GM19372 (cell line): ENCODE measurements at regions not wholly inside any gene's neighbourhood (a gene's known extent, or its start where the extent isn't known, plus 50 kb on each side); places are given as distances from the start of the nearest gene placed in this dataset.
A peak's percentile ranks its signal among the peaks of the same experiment; 100 is the strongest.

Source experiments
- ATAC-seq: cut with Tn5 transposase; IDR thresholded peaks from one replicate; pipeline ENCODE4 v1.9.1; 2021; ENCODE audit warnings: mild to moderate bottlenecking, low read depth, moderate library complexity; ENCODE audit not compliant: unreplicated experiment

DNA sequence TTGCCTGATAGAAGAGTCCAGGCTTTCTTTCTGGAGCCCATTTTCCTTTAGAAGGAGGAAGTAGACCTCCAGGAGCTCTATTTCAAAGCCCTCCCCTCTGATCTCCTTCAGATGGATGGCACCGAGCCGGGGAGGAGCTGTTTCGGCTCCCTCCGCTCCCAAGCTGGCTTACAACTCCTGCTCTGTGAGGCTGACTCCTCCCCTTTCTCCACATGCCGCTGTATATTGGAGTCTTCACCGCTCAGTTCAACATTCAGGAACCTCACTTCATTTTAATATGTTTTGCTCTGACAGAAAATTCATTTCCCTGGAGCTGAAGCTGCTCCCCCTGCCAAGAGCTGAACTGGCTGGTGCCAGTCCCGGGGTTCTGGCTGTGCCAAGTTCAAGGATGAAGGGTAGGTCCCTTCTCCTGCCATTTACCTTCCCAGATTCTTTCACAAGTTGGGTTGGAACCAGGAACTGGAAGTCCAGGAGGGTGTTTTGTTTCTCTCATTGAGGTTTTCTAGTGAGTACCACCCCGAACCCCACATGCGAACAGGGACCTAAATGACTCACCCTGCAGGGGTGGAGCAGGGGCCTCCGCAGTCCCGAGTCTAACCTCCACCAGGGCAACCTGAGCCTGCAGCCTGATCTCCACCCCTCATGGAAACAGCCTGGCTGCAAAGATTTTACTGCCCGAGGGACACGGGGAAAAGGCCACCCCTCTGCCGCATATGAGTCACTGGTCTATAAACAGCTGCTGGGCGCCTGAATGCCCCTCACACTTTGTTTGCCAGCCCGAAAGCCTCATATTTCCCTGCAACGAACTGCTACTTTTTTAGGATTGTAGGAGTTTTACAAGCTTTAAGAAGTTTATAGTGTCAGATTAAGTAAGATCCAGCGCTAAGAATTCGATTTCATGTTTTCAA is 68.6 kb upstream of the FOXA2 start:
- no peak for ATAC-seq

DNA sequence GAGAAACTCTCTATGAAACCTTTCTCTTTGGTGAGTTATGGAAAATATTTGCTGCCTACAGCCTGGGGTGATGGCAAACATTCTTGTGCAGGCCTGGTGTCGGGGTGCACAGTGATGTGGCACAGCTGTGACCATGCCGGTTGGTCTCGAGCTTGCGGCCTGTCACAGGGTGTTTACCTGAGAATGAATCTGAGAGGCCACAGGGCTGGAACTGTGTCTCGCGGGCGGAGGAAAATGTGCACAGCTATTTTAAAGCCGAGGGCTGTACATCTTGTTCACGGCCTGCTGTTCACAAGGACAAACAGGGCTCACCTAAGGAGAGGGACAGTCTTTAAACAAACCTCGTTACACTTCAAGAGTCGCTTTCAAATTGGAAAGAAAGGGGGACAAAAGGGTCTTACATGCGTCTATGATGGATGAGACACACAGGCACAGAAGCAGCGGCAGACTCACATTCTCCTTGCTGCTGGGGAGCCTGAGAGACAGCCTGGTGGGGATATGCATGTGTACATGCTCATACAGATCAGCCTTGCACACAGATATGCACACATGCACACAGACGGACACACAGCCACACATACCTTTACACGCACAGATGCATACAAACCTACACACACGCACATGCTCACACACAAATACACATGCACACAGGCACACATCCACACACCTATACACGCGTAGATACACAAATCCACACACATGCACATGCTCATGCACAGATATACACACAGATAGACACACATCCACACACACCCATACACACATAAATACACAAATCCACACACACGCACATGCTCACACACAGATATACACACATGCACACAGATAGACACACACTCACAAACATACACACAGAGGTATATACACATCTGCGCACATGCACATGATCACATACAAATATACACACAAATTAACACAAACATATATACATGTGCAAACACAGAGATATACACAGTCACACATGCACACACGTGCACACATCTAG is 69.6 kb upstream of the FOXA2 start:
- no peak for ATAC-seq

DNA sequence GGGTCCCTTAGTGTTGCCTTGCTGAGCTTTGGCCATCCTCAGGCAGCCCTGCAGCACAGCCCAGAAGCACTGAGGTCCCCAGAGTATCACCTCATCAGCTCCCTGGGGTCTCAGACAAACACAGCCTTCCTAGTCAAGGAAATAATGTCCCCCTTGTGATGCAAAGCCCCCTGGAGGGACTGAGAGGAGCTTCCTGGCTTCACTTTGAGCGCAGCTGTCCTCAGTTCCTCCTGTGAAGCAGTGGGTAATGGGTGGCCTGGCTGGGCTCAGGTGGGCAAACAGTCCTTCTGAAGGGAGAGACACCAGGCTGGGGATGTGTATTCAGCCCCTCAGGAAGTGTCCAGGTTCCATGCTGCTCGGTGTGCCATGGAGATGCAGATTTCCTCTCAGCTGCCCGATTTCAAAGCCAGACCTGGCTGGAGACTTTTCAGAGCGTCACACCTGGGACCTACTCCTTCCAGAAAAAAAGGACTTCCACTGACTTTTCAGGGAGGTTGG is 79.2 kb upstream of the FOXA2 start:
- no peak for ATAC-seq

DNA sequence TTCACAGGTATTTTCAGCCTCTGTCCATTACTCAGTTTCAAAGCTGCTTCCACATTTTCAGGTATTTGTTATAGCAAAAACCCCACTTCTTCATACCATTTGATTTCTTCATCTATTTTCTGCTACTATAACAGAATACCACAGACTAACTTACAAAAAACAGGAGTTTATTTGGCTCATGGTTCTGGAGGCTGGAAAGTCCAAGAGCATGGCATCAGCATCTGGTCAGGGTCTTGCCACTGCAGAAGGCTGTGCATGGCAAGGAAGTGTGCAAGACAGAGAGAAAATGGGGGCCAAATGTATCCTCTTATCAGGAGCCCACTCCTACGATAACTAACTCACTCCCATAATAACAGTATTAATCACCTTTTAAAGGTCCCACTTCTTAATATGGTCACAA is 82.8 kb upstream of the FOXA2 start:
- ATAC-seq, result no peak

DNA sequence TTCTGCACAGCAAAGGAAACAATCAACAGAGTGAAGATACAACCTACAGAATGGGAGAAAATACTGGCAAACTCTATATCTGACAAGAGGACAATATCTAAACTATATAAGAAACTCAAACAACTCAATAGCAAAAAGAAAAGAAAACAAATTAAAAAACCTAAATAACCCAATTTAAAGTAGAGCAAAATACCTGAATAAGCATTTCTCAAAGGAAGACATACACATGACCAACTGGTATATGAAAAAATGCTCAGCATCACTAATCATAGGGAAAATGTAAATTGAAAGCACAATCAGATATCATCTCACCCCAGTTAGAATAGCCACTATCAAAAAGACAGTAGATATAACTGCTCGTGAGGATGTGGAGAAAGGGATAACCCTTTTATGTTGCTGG is 87.8 kb upstream of the FOXA2 start:
- ATAC-seq, result no peak

DNA sequence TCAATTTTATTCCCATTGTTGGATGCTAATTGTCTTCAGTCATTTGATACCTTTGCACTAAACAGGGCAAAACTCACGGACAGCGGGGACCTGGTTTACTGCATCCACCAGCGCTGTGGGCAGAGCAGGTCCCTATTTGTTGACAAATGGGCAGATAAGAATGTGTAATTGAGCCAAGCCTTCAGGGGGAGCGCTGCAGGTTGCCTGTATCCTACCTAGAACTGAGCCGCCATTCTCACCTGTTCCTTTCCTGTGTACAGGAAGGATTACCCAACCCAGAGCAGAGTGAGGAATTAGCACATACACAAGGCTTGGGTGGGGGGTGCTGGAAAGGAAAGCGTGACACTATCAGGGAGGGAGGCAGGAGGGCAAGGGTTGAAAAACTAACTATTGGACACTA is 89.1 kb upstream of the FOXA2 start:
- ATAC-seq, result no peak

DNA sequence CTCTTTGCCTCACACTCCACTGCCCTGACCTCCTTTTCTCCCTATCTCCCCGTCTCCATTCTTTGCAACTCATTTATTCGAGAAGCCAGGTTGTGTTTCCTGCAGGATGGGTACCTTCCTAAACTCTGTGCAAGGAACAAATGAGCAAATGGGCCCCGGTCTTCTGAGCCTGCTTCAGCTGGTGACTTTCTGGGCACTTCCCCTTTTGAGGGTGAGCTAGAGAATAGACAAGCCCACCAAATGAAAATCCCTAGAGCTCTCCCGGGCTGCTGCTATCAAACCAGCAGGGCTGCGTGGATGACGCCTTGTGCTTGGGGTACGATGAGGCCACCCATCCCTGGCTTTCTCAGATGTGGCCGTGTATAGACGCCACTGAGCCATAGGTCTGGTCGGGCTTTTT is 91.0 kb upstream of the FOXA2 start:
- ATAC-seq, result no peak

DNA sequence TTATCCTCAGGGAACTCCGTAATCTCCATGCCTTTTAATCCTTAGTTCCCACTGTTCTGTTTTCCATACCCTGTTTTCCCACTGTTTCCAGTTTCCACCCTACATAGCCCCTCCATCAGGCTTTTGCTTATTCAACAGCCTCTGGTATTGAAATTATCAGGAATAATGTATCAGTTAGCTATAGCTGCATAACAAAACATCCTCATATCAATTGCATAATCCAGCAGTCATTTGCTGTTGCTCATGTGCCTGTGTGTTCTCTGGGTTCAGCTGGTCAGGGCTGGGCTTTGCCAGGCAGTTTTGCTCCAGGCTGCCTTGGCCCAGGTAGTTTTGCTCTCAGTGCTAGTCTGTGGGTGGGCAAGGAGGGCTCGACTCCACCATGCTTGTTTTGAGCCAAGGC is 94.3 kb upstream of the FOXA2 start:
- ATAC-seq, result no peak

DNA sequence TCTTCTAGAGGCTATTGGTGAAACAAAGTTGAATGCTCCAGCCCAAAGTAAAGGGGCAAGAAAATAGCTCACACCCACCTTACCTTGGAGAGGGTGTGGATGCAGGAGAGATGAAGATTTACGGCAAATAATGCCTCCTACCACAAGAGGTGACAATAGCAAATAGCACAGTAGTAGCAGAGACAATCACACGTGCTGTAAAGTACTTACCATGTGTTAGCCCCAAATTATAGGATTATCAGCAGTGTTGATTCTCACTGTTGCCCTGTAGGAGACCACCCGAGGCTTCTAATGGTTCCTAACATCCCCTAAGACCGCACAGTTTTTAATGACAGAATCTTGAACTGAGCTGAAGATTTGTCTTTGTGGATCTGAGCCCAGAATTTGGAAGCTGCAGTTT is 94.8 kb upstream of the FOXA2 start:
- ATAC-seq, result no peak

DNA sequence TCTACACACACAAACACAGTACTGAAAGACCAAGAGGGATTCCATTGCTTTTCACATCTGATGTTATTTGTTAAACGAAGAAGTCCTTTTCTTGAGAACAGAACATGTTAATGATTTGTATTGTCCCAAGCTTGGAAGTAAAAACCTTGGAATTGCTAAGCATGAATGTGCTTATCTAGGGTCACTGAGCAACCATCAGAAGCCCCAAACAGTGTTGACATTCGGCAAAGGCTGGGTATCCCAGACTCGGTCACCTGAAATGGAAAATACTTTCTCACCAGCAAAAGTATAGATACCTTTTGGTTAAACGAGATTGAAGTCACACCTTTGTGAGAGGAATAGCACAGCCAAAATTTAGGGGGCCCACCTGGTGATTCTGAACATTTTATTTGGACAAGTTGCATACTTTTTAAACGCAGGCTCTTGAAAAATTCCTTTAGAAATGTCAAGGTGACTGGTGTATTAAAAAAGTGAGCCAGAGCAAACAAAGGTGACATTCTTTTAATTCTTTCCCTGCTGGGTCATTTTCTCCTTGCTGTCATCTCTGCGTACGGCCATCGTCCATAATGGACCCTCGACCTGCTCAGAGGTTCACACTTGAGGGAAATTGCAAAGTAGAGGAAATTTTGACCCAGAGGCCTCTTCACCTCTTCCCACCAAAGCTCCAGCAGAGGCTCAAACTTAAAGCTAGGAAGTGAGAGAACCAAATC is 95.8 kb upstream of the FOXA2 start:
- ATAC-seq, result no peak

DNA sequence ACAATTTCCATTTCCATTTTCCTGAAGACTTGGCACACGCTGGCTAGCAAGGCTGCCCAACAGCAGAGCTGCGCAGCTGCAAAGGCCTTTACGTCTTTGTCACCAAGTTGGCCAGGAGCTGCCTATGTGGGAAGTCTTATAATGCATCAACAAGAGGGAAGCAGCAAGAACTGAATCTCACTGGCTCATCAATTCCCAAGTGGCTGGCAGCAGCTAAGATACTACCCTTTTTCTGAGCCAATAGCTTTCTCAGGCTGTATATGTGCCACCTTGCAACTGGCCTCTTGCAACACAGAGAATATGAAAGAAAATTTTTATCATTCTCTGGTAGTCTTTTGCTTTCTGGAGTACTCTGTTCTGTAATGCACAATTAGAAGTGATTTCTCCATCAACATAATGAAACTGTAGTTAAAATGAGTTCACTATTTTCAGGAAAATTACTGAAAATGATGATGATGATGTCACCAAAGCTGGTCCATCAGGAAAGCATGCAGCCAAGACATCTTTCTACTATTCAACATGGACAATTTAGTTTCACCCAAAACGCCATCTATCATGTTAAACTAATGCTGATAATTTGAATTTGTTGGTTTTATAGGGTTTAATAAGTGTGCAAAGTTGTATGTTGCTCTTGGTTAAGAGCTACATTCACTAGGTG is 97.3 kb upstream of the FOXA2 start:
- ATAC-seq, result no peak

DNA sequence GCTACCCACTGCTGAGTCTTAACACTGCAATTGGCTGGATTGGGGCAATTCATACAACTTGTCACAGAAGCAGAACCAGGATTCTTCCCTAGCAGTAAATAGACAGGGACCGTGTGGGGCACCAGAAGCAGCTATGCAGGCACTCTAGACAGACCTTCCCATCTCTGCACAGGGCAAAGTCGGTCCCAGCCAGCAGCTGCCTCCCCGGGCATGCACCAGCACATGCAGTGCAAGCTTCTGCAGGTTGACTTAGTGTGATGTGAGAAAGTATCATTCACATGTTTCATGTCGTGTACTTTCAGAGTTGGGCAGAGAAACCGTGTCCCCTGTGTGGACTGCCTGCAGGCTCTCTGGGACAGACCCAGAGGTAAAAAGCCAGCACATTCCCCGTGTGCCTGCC is 98.0 kb upstream of the FOXA2 start:
- no peak for ATAC-seq

DNA sequence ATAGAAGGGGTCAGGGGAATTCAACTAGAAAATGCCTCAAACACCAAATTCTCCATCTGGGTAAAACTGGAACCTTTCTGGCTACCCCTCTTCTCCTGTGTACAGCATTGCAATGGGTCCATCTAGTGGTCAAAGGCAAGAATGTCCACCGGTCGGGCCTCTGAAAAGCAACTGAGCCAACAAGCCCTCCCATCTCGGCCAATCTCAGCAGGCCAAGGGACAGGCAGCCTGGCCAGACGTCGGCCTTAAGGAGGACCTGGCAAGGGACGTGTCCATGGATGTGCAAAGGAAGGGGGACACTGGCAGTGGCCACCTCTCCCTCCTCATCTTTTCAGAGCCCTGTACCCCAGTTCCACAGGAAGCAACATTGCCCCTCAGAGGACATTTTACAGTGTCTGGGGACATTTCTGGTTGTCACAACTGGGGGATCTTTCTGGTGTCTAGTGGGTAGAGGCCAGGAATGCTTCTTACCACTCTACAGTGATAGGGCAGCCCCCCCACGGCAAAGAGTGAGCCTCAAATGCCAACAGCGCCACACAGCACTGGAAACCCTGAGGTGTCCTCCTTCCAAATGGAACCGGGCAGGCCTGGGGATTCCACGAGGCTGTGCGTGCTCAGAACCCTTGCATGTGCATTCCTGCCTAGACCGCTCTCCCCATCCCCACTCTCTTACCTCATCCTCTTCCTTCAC is 99.8 kb upstream of the FOXA2 start:
- ATAC-seq, result peak; percentile 84

DNA sequence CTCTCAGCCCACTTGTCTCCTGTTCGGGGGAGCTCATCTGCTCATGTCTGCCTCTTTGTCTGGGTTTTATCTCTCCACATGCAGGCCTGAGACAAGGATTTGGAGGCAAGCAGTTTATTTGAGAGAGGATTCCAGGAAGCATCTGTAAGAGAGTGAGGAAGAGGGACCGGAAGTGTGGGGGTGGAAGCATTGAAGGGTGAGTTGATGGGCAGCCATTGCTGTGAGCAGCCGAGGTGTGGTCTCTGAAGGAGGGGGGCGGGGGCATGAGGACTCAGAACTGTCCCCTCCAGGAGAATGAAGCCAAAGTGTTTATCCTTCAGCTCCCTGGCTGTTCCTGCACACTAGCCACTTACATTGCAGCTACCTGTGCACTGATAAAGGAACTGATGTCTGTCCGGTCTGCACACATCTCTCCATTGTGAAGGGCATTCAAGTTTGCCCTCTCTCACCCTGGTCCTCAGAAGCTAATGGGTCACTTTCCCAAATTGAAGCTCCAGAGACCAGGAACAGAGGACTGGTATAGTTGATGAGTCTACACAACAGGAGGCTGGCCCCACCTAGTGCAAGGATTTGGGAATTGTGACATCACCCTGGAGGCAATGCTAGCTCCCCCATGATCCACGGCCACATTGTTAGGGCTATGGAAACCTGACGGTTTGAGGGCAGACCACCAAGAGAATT is 100.5 kb upstream of the FOXA2 start:
- ATAC-seq, result no peak

DNA sequence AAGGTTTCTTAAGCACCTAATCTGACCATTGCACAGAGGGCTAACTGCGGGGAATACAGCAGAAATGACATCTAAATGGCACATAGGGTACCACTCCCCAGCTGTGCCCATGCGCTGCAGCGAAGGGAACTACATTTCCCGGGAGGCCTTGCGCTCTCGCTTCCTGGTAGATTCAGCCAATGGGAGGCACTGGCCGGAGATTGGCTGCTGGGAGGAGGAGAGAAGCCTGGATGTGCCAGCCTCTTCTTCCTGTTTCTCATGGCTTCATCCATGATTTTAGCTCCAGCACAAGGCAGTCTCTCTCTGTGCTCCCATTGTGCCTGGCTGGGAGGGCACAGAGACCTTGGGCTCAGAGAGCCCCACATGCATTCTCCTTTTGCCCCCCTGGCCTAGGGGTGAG is 101.7 kb upstream of the FOXA2 start:
- ATAC-seq, result no peak

DNA sequence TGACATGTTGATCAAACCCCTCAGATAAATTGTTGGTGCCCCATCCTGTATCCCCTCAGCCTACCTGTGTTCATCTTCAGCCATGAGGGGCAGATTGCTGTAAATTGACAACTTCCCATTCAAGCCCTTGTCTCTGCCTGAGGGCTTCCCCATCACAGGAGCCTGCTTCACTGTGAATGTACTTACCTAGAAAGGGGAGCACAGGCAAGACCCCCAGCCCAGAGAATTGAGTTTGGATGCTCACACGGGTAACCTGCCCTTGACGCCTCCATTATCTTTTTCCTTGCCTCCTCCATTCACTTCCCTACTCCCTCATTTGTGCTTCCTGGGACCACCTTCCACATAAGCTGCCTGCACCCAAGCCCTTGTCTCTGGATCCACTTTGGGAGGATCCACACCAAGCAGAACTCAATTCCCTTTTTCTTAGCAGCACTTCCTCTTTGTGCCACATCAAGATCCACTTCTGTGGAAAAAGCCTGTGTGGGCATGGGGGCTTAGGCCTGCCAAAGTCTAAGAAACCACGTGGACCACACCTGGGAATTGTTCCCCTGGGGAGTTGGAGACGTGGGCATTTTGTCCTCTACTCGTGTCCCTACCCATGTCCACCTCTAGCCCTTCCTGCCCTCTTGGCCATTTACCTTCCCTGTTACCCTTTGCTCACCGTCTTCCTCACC is 103.4 kb upstream of the FOXA2 start:
- ATAC-seq, result no peak

DNA sequence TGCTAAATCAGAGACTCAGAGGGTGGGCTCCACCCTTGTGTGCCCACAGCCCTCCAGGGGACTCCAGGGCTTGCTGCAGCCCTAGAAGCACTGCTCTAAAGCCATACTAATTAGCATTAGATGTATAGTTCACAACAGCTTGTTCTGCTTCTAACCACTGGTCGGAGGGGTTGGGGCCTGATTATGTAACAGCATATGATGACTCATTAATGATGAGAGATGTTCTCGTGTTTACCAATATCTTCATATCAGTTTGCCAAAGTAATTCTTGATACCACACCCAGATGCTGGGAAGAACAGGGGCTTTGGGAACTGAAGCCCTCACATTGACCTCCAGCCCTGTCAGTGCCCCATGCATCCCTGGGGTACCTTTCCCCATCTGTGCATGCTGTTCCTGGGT is 104.1 kb upstream of the FOXA2 start:
- ATAC-seq, result no peak

DNA sequence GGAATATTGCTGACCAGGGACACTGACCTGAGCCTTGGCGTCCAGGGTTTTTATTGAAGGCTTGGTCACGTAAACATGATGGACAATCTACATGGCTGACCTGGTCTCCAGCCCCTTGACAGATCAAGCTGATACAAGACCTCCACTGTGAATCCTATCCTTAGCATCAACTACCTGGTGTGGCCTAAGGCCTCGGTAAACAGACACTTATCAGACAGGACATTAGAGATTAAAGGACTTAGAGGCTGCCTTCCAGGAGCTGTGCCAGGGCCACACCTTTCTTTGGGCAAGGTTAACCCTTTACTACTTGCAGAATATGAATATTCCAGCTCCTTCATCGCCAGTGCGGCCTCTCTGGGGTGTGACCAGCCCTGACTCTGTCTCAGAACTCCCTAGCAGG is 104.9 kb upstream of the FOXA2 start:
- ATAC-seq, result no peak
